OCI-LY1 (cell line): ENCODE measurements at regions not wholly inside any gene's neighbourhood (a gene's known extent, or its start where the extent isn't known, plus 50 kb on each side); places are given as distances from the start of the nearest gene placed in this dataset.

Experiments used
- H2AFZ ChIP-seq: fragments of 200-600 bp; sonication (generic), shearing (Covaris generic); 2 replicates; pipeline ENCODE4 v1.6.0; 2014; ENCODE audit warnings: antibody characterized with exemption, mild to moderate bottlenecking, low read length
- H3F3A ChIP-seq: fragments of 200-600 bp; sonication (generic), shearing (Covaris generic); 2 replicates; pipeline ENCODE4 v1.6.0; 2014; ENCODE audit warnings: mild to moderate bottlenecking, antibody characterized with exemption, low read length, moderate library complexity; ENCODE audit not compliant: insufficient read depth
- H3K27ac ChIP-seq: fragments of 200-600 bp; sonication (generic); 2 replicates; pipeline ENCODE4 v1.5.1; 2014; ENCODE audit warnings: low read length, mixed run types, mild to moderate bottlenecking, low read depth; ENCODE audit not compliant: poor library complexity, severe bottlenecking
- H3K27me3 ChIP-seq: fragments of 200-600 bp; sonication (generic); 2 replicates; pipeline ENCODE4 v1.6.0; 2014; ENCODE audit warnings: antibody characterized with exemption, mild to moderate bottlenecking, low read length, moderate library complexity; ENCODE audit not compliant: insufficient read depth
- H3K36me3 ChIP-seq: fragments of 200-600 bp; sonication (generic); 2 replicates; pipeline ENCODE4 v1.6.1; 2014; ENCODE audit warnings: mild to moderate bottlenecking, antibody characterized with exemption, low read length, moderate library complexity, mixed read lengths; ENCODE audit not compliant: insufficient read depth
- H3K4me1 ChIP-seq: fragments of 200-600 bp; sonication (generic); 2 replicates; pipeline ENCODE4 v1.5.1; 2014; ENCODE audit warnings: mild to moderate bottlenecking, low read length, moderate library complexity; ENCODE audit not compliant: insufficient read depth, severe bottlenecking
- H3K4me2 ChIP-seq: fragments of 200-600 bp; sonication (generic), shearing (Covaris generic); 2 replicates; pipeline ENCODE4 v1.6.1; 2014; ENCODE audit warnings: low read length
- H3K4me3 ChIP-seq: fragments of 200-600 bp; sonication (generic); 2 replicates; pipeline ENCODE4 v1.5.1; 2014; ENCODE audit warnings: low read length, low read depth, mild to moderate bottlenecking, mixed read lengths; ENCODE audit not compliant: poor library complexity, severe bottlenecking
- H3K79me2 ChIP-seq: fragments of 200-600 bp; shearing (Covaris generic); 2 replicates; pipeline ENCODE4 v1.6.1; 2016; ENCODE audit warnings: mixed run types, low read length, mixed read lengths; ENCODE audit not compliant: insufficient read depth
- H3K9ac ChIP-seq: fragments of 200-600 bp; sonication (generic), shearing (Covaris generic); 2 replicates; pipeline ENCODE4 v1.6.1; 2014; ENCODE audit warnings: mild to moderate bottlenecking, low read length, mixed read lengths
- H3K9me2 ChIP-seq: fragments of 200-600 bp; sonication (generic), shearing (Covaris generic); 2 replicates; pipeline ENCODE4 v1.6.1; 2014; ENCODE audit warnings: low read depth, mild to moderate bottlenecking, low read length, mixed read lengths
- H3K9me3 ChIP-seq: fragments of 200-600 bp; shearing (Covaris generic); 2 replicates; pipeline ENCODE4 v1.6.1; 2014; ENCODE audit warnings: low read length, mixed read lengths
- H4K20me1 ChIP-seq: fragments of 200-600 bp; sonication (generic), shearing (Covaris generic); 2 replicates; pipeline ENCODE4 v1.6.0; 2016; ENCODE audit warnings: mild to moderate bottlenecking, low read length; ENCODE audit not compliant: insufficient read depth
- CTCF ChIP-seq: fragments of 200-600 bp; sonication (generic), shearing (Covaris generic); IDR thresholded peaks from 2 replicates; pipeline ENCODE4 v1.5.1; 2017; ENCODE audit warnings: mild to moderate bottlenecking, antibody characterized with exemption, low read length, moderate library complexity, mixed read lengths
- EZH2 ChIP-seq: fragments of 200-600 bp; sonication (generic), shearing (Covaris generic); IDR thresholded peaks from 2 replicates; pipeline ENCODE4 v1.8.0; 2017; ENCODE audit warnings: borderline replicate concordance, mixed run types, mild to moderate bottlenecking, antibody characterized with exemption, low read length, moderate library complexity, mixed read lengths

GRCh38 chr2:144239726-144240125 is 280.2 kb downstream of the ZEB2 start:
- H2AFZ ChIP-seq: no peak overlapping the region
- H3K79me2 ChIP-seq: peaks cover 32% of the 10 kb centered on the region
- TF ChIP-seq CTCF: no peak
- no peak for TF ChIP-seq EZH2
- no peaks in the 10 kb centered on the region for H3K27me3 ChIP-seq
- no peaks in the 10 kb centered on the region for H3K36me3 ChIP-seq
- H3K4me1 ChIP-seq: peaks cover 100% of the 10 kb centered on the region
- peak overlapping the region; percentile 99 for H3K27ac ChIP-seq
- no peaks in the 10 kb centered on the region for H3K9me2 ChIP-seq
- H4K20me1 ChIP-seq: no peaks in the 10 kb centered on the region
- peaks cover 16% of the 10 kb centered on the region; the same call in 1 of the 2 replicates for H3F3A ChIP-seq
- H3K4me2 ChIP-seq: peak overlapping the region; percentile 75
- peak overlapping the region; percentile 82 for H3K9ac ChIP-seq
- peak overlapping the region; percentile 37 for H3K4me3 ChIP-seq
- no peaks in the 10 kb centered on the region for H3K9me3 ChIP-seq

GRCh38 chr2:144239306-144239705 is 280.6 kb downstream of the ZEB2 start:
- Histone ChIP-seq H3K9me3 (no peaks in the 10 kb centered on the region), H3K4me1 (peaks cover 100% of the 10 kb centered on the region), H3K4me2 (peak overlapping the region; percentile 75), H3K9ac (peak overlapping the region; percentile 82), H3K27me3 (no peaks in the 10 kb centered on the region), H3F3A (peaks cover 16% of the 10 kb centered on the region; the same call in 1 of the 2 replicates), H3K36me3 (no peaks in the 10 kb centered on the region), H2AFZ (no peak overlapping the region), H3K9me2 (no peaks in the 10 kb centered on the region), H3K27ac (peak overlapping the region; percentile 99), H3K79me2 (peaks cover 32% of the 10 kb centered on the region), H3K4me3 (peak overlapping the region; percentile 37), H4K20me1 (no peaks in the 10 kb centered on the region)
- TF ChIP-seq CTCF (no peak), EZH2 (no peak)

GRCh38 chr2:144237830-144238627 is 281.9 kb downstream of the ZEB2 start:
- H3K4me2 ChIP-seq: peak overlapping the region; percentile 75; the same call in 1 of the 2 replicates
- H3K9me3 ChIP-seq: no peaks in the 10 kb centered on the region
- no peaks in the 10 kb centered on the region for H3K36me3 ChIP-seq
- H3F3A ChIP-seq: peaks cover 16% of the 10 kb centered on the region; the same call in 1 of the 2 replicates
- H3K27ac ChIP-seq: peak overlapping the region; percentile 99
- no peak overlapping the region for H2AFZ ChIP-seq
- no peaks in the 10 kb centered on the region for H4K20me1 ChIP-seq
- no peaks in the 10 kb centered on the region for H3K27me3 ChIP-seq
- H3K79me2 ChIP-seq: peaks cover 28% of the 10 kb centered on the region
- no peaks in the 10 kb centered on the region for H3K9me2 ChIP-seq
- H3K4me3 ChIP-seq: no peak overlapping the region
- peaks cover 100% of the 10 kb centered on the region for H3K4me1 ChIP-seq
- peak overlapping the region; percentile 21; the same call in 1 of the 2 replicates for H3K9ac ChIP-seq
- no peak for TF ChIP-seq CTCF
- no peak for TF ChIP-seq EZH2
